Type B pancreatic cell (in vitro differentiated cells): ENCODE measurements at regions not wholly inside any gene's neighbourhood (a gene's known extent, or its start where the extent isn't known, plus 50 kb on each side); places are given as distances from the start of the nearest gene placed in this dataset.

Experiments
- DNase-seq: peaks from one replicate; pipeline ENCODE4 v3.0.0; 2021; ENCODE audit warnings: mixed read lengths; ENCODE audit not compliant: unreplicated experiment; ENCODE audit errors: extremely low spot score
- H3K27ac Mint-ChIP-seq: 2 replicates; pipeline ENCODE4 v1.8.0; 2021; ENCODE audit warnings: mild to moderate bottlenecking, mixed read lengths
- H3K27me3 Mint-ChIP-seq: 2 replicates; pipeline ENCODE4 v1.8.0; 2021; ENCODE audit warnings: mixed read lengths
- H3K36me3 Mint-ChIP-seq: 2 replicates; pipeline ENCODE4 v1.8.0; 2021; ENCODE audit warnings: mixed read lengths
- H3K4me1 Mint-ChIP-seq: one replicate; pipeline ENCODE4 v1.8.0; 2021; ENCODE audit warnings: mixed read lengths; ENCODE audit not compliant: unreplicated experiment
- H3K4me3 Mint-ChIP-seq: 2 replicates; pipeline ENCODE4 v1.8.0; 2021; ENCODE audit warnings: mild to moderate bottlenecking, mixed read lengths
- H3K9me3 Mint-ChIP-seq: 2 replicates; pipeline ENCODE4 v1.8.0; 2021; ENCODE audit warnings: mixed read lengths
- TF ChIP-seq, protein P1 (sequence below): fragments of 200-600 bp; sonication (generic); conservative IDR thresholded peaks from 2 replicates; pipeline ENCODE4 v1.5.0; 2021; ENCODE audit warnings: antibody characterized with exemption, mild to moderate bottlenecking

GRCh38 chr5:3736466-3736865 lies 140.8 kb downstream of the IRX1 start:
- H3K9me3 Mint-ChIP-seq, result no peaks in the 10 kb centered on the region
- H3K36me3 Mint-ChIP-seq, result no peaks in the 10 kb centered on the region
- TF ChIP-seq, protein P1, sequence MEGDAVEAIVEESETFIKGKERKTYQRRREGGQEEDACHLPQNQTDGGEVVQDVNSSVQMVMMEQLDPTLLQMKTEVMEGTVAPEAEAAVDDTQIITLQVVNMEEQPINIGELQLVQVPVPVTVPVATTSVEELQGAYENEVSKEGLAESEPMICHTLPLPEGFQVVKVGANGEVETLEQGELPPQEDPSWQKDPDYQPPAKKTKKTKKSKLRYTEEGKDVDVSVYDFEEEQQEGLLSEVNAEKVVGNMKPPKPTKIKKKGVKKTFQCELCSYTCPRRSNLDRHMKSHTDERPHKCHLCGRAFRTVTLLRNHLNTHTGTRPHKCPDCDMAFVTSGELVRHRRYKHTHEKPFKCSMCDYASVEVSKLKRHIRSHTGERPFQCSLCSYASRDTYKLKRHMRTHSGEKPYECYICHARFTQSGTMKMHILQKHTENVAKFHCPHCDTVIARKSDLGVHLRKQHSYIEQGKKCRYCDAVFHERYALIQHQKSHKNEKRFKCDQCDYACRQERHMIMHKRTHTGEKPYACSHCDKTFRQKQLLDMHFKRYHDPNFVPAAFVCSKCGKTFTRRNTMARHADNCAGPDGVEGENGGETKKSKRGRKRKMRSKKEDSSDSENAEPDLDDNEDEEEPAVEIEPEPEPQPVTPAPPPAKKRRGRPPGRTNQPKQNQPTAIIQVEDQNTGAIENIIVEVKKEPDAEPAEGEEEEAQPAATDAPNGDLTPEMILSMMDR, result no peak
- DNase-seq, result no peak
- no peak overlapping the region for H3K4me3 Mint-ChIP-seq
- no peak overlapping the region for H3K27ac Mint-ChIP-seq
- H3K27me3 Mint-ChIP-seq, result peaks cover 17% of the 10 kb centered on the region
- H3K4me1 Mint-ChIP-seq, result peaks cover 3% of the 10 kb centered on the region

- Mint-ChIP-seq H3K27ac (no peak overlapping the region), H3K4me3 (no peak overlapping the region), H3K9me3 (no peaks in the 10 kb centered on the region), H3K36me3 (no peaks in the 10 kb centered on the region), H3K27me3 (peaks cover 20% of the 10 kb centered on the region), H3K4me1 (peaks cover 3% of the 10 kb centered on the region)
- no peak for DNase-seq
- TF ChIP-seq, protein P1, result no peak
These were observed 141.3 kb downstream of the IRX1 start for GRCh38 chr5:3736926-3737325.

- TF ChIP-seq, protein P1, result no peak
- no peak overlapping the region for H3K4me3 Mint-ChIP-seq
- no peaks in the 10 kb centered on the region for H3K36me3 Mint-ChIP-seq
- DNase-seq, result no peak
- peaks cover 26% of the 10 kb centered on the region for H3K27me3 Mint-ChIP-seq
- no peaks in the 10 kb centered on the region for H3K9me3 Mint-ChIP-seq
- H3K27ac Mint-ChIP-seq, result no peak overlapping the region
- peaks cover 9% of the 10 kb centered on the region for H3K4me1 Mint-ChIP-seq
These were observed 143.3 kb downstream of the IRX1 start for GRCh38 chr5:3738919-3739318.

GRCh38 chr5:3740546-3741373 lies 145.1 kb downstream of the IRX1 start:
- H3K27me3 Mint-ChIP-seq, result peaks cover 19% of the 10 kb centered on the region
- H3K4me1 Mint-ChIP-seq, result peaks cover 9% of the 10 kb centered on the region
- TF ChIP-seq, protein P1, result no peak
- H3K4me3 Mint-ChIP-seq, result no peak overlapping the region
- H3K9me3 Mint-ChIP-seq, result no peaks in the 10 kb centered on the region
- H3K36me3 Mint-ChIP-seq, result no peaks in the 10 kb centered on the region
- no peak overlapping the region for H3K27ac Mint-ChIP-seq
- no peak for DNase-seq

DNA sequence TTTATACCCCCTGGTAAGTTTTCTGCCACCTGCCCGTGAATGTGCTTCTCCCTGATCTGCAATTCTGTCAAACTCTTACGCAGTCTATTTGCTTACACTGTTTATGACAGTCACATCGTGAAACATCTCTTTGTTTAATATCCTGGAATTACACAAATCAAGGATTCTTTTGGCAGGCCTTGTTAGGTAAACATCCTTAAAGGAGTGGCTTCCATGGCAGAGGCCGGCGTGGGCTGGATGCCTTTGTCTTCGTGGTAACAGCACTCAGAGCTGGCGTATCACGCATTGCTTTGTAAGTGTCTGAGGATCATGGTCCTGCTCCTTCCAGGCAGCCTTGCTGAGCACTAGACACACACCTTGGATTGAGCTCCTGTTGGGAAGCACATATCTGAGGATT lies 145.7 kb downstream of the IRX1 start:
- H3K4me3 Mint-ChIP-seq, result no peak overlapping the region
- no peaks in the 10 kb centered on the region for H3K36me3 Mint-ChIP-seq
- no peak for DNase-seq
- H3K27me3 Mint-ChIP-seq, result peaks cover 19% of the 10 kb centered on the region
- TF ChIP-seq, protein P1, result no peak
- no peak overlapping the region for H3K27ac Mint-ChIP-seq
- no peaks in the 10 kb centered on the region for H3K9me3 Mint-ChIP-seq
- peaks cover 9% of the 10 kb centered on the region for H3K4me1 Mint-ChIP-seq
